Large intestine (tissue), 3 donors: ENCODE measurements at regions not wholly inside any gene's neighbourhood (a gene's known extent, or its start where the extent isn't known, plus 50 kb on each side); places are given as distances from the start of the nearest gene placed in this dataset.

Source experiments
- DNase-seq, 2 donors: peaks; one replicate each; pipeline versions ENCODE4 v3.0.0 to v3.0.0-alpha.2; 2013
- H3K27ac ChIP-seq: one replicate; pipeline ENCODE4 v1.5.1; 2013; ENCODE audit warnings: low read length
- H3K27me3 ChIP-seq: 2 replicates; pipeline ENCODE4 v1.6.1; 2013; ENCODE audit warnings: low read length; ENCODE audit not compliant: control insufficient read depth, insufficient read depth
- H3K36me3 ChIP-seq: 2 replicates; pipeline ENCODE4 v1.6.1; 2013; ENCODE audit warnings: low read length; ENCODE audit not compliant: control insufficient read depth, insufficient read depth
- H3K4me1 ChIP-seq: one replicate; pipeline ENCODE4 v1.6.1; 2013; ENCODE audit warnings: low read length; ENCODE audit not compliant: control insufficient read depth, insufficient read depth
- H3K4me3 ChIP-seq: one replicate; pipeline ENCODE4 v1.5.1; 2013; ENCODE audit warnings: low read length
- H3K9me3 ChIP-seq: one replicate; pipeline ENCODE4 v1.6.1; 2013; ENCODE audit warnings: mild to moderate bottlenecking, low read depth, low read length, moderate library complexity; ENCODE audit not compliant: control insufficient read depth
- WGBS: methylation state at CpG from one replicate; pipeline ENCODE4 v1.1.5; 2013; ENCODE audit warnings: low lambda C conversion rate; ENCODE audit not compliant: insufficient coverage; 5-methylcytosine and 5-hydroxymethylcytosine counted together

GRCh38 chr6:4575714-4576113, 200.5 kb upstream of the CDYL start:
- no peak for DNase-seq
- Histone ChIP-seq H3K9me3 (no peaks in the 10 kb centered on the region), H3K4me3 (no peak overlapping the region), H3K4me1 (no peaks in the 10 kb centered on the region), H3K36me3 (no peaks in the 10 kb centered on the region), H3K27ac (no peak overlapping the region), H3K27me3 (no peaks in the 10 kb centered on the region)
- WGBS = 96% methylated on average over 3 of the region's 5 CpGs

GRCh38 chr6:4574007-4574406, 202.2 kb upstream of the CDYL start:
- Histone ChIP-seq H3K4me1 (no peaks in the 10 kb centered on the region), H3K9me3 (no peaks in the 10 kb centered on the region), H3K27ac (no peak overlapping the region), H3K36me3 (no peaks in the 10 kb centered on the region), H3K27me3 (no peaks in the 10 kb centered on the region), H3K4me3 (no peak overlapping the region)
- WGBS = no CpG with 5 or more reads among the region's 2 CpGs
- no peak for DNase-seq

GRCh38 chr6:4571011-4571410, 205.2 kb upstream of the CDYL start:
- Histone ChIP-seq H3K27ac (no peak overlapping the region), H3K4me1 (no peaks in the 10 kb centered on the region), H3K27me3 (no peaks in the 10 kb centered on the region), H3K9me3 (no peaks in the 10 kb centered on the region), H3K4me3 (no peak overlapping the region), H3K36me3 (no peaks in the 10 kb centered on the region)
- 80% methylated on average over 1 of the region's 2 CpGs for WGBS
- no peak for DNase-seq

GRCh38 chr6:4568138-4568537, 208.1 kb upstream of the CDYL start:
- H3K4me1 ChIP-seq = no peaks in the 10 kb centered on the region
- H3K27me3 ChIP-seq = no peaks in the 10 kb centered on the region
- no peaks in the 10 kb centered on the region for H3K9me3 ChIP-seq
- no peaks in the 10 kb centered on the region for H3K36me3 ChIP-seq
- no peak for DNase-seq
- no peak overlapping the region for H3K27ac ChIP-seq
- no peak overlapping the region for H3K4me3 ChIP-seq
- 80% methylated on average over 1 of the region's 5 CpGs for WGBS

GRCh38 chr6:4567141-4567540, 209.1 kb upstream of the CDYL start:
- 71% methylated on average over 2 of the region's 3 CpGs for WGBS
- Histone ChIP-seq H3K36me3 (no peaks in the 10 kb centered on the region), H3K4me3 (no peak overlapping the region), H3K4me1 (no peaks in the 10 kb centered on the region), H3K27me3 (no peaks in the 10 kb centered on the region), H3K9me3 (no peaks in the 10 kb centered on the region), H3K27ac (no peak overlapping the region)
- no peak for DNase-seq

- WGBS = no CpG with 5 or more reads among the region's 17 CpGs
- Histone ChIP-seq H3K9me3 (no peaks in the 10 kb centered on the region), H3K4me3 (no peak overlapping the region), H3K36me3 (no peaks in the 10 kb centered on the region), H3K4me1 (no peaks in the 10 kb centered on the region), H3K27me3 (no peaks in the 10 kb centered on the region), H3K27ac (no peak overlapping the region)
- no peak for DNase-seq
Measured at GRCh38 chr6:4565301-4566250, 210.6 kb upstream of the CDYL start.

- Histone ChIP-seq H3K27ac (no peak overlapping the region), H3K4me1 (no peaks in the 10 kb centered on the region), H3K27me3 (no peaks in the 10 kb centered on the region), H3K4me3 (no peak overlapping the region), H3K36me3 (no peaks in the 10 kb centered on the region), H3K9me3 (no peaks in the 10 kb centered on the region)
- DNase-seq = no peak
- no CpG with 5 or more reads among the region's 6 CpGs for WGBS
Measured at GRCh38 chr6:4564801-4565271, 211.4 kb upstream of the CDYL start.

GRCh38 chr6:4563877-4564276, 212.3 kb upstream of the CDYL start:
- no CpG with 5 or more reads among the region's 4 CpGs for WGBS

GRCh38 chr6:4563156-4563555, 213.0 kb upstream of the CDYL start:
- DNase-seq = no peak
- WGBS = 90% methylated on average over 2 of the region's 5 CpGs
- no peaks in the 10 kb centered on the region for H3K4me1 ChIP-seq
- H3K36me3 ChIP-seq = no peaks in the 10 kb centered on the region
- H3K27me3 ChIP-seq = no peaks in the 10 kb centered on the region
- no peaks in the 10 kb centered on the region for H3K9me3 ChIP-seq
- no peak overlapping the region for H3K4me3 ChIP-seq
- H3K27ac ChIP-seq = no peak overlapping the region

More at GRCh38 chr6:4563877-4564276, 212.3 kb upstream of the CDYL start:
- no peaks in the 10 kb centered on the region for H3K36me3 ChIP-seq
- H3K4me3 ChIP-seq = no peak overlapping the region
- H3K27ac ChIP-seq = no peak overlapping the region
- no peaks in the 10 kb centered on the region for H3K4me1 ChIP-seq
- no peaks in the 10 kb centered on the region for H3K9me3 ChIP-seq
- no peaks in the 10 kb centered on the region for H3K27me3 ChIP-seq
- no peak for DNase-seq

- Histone ChIP-seq H3K9me3 (no peaks in the 10 kb centered on the region), H3K4me3 (no peak overlapping the region), H3K27ac (no peak overlapping the region), H3K4me1 (no peaks in the 10 kb centered on the region), H3K36me3 (no peaks in the 10 kb centered on the region), H3K27me3 (no peaks in the 10 kb centered on the region)
- WGBS = 89% methylated on average over 3 of the region's 6 CpGs
- DNase-seq = no peak
Measured at GRCh38 chr6:4561773-4562400, 214.3 kb upstream of the CDYL start.
